Activated B cell treated with CpG ODN at 0.5 μM for 24 hours (primary cell): ENCODE measurements at regions not wholly inside any gene's neighbourhood (a gene's known extent, or its start where the extent isn't known, plus 50 kb on each side); places are given as distances from the start of the nearest gene placed in this dataset.
"Not testable (repeated sequence)": the region's sequence is repeated elsewhere in the genome, so short reads cannot be mapped to it uniquely, and the experiment has no call there.

Experiments used
- ATAC-seq: fragments of 200-7000 bp; cut with Tn5 transposase; one replicate; pipeline ENCODE4 v1.10.0; 2021; ENCODE audit warnings: low read depth, mild to moderate bottlenecking, moderate library complexity
- CTCF ChIA-PET: fragments of 350-600 bp; sonication (Branson Sonifier 250); formaldehyde crosslinking; loops from one replicate; lab custom pipeline; 2021; ENCODE audit warnings: antibody characterized with exemption; lab: Charles Lee
- POLR2A ChIA-PET: fragments of 350-600 bp; sonication (Branson Sonifier 250); formaldehyde crosslinking; loops from one replicate; lab custom pipeline; 2021; ENCODE audit warnings: antibody characterized with exemption; lab: Charles Lee
- DNase-seq: peaks from one replicate; pipeline ENCODE4 v3.0.0; 2022
- H3K27ac Mint-ChIP-seq: one replicate; pipeline ENCODE4 v1.8.0; 2020; ENCODE audit warnings: mixed read lengths
- H3K27me3 Mint-ChIP-seq: one replicate; pipeline ENCODE4 v1.8.0; 2021; ENCODE audit warnings: mixed read lengths
- H3K36me3 Mint-ChIP-seq: one replicate; pipeline ENCODE4 v1.8.0; 2021; ENCODE audit warnings: low read depth, mixed read lengths
- H3K4me1 Mint-ChIP-seq: one replicate; pipeline ENCODE4 v1.8.0; 2021; ENCODE audit warnings: mixed read lengths
- H3K4me3 Mint-ChIP-seq: one replicate; pipeline ENCODE4 v1.8.0; 2020; ENCODE audit warnings: mild to moderate bottlenecking, mixed read lengths
- H3K9me3 Mint-ChIP-seq: one replicate; pipeline ENCODE4 v1.8.0; 2020; ENCODE audit warnings: mixed read lengths
- CTCF ChIP-seq: fragments of 200-600 bp; IDR thresholded peaks from one replicate; pipeline ENCODE4 v1.8.0; 2022; ENCODE audit warnings: antibody characterized with exemption, mild to moderate bottlenecking
- intact Hi-C: fragments of 100-400 bp; cut with micrococcal nuclease; formaldehyde crosslinking; loops from one replicate; pipeline ENCODE4 v1.15.1; 2024

- DNase-seq (no peak), ATAC-seq (no peak)
- H3K27ac Mint-ChIP-seq, result no peak overlapping the region
- ChIA-PET CTCF (no interaction called here), POLR2A (no interaction called here)
- H3K4me1 Mint-ChIP-seq, result no peaks in the 10 kb centered on the region
- H3K4me3 Mint-ChIP-seq, result no peak overlapping the region
- H3K27me3 Mint-ChIP-seq, result no peaks in the 10 kb centered on the region
- intact Hi-C loops, result no loop called here
- no peaks in the 10 kb centered on the region for H3K36me3 Mint-ChIP-seq
- no peak for TF ChIP-seq CTCF
- H3K9me3 Mint-ChIP-seq, result peaks cover 2% of the 10 kb centered on the region
Measured at GRCh38 chr2:19102696-19103423, 255.6 kb downstream of the OSR1 start.

- POLR2A ChIA-PET, result no interaction called here
Measured at GRCh38 chr2:19101968-19102367, 256.5 kb downstream of the OSR1 start.

GRCh38 chr2:19100570-19100969 lies 257.9 kb downstream of the OSR1 start:
- no peak for DNase-seq
- ChIA-PET POLR2A (no interaction called here), CTCF (no interaction called here)
- ATAC-seq, result no peak
- Mint-ChIP-seq H3K4me1 (no peaks in the 10 kb centered on the region), H3K4me3 (no peak overlapping the region), H3K36me3 (no peaks in the 10 kb centered on the region), H3K27ac (no peak overlapping the region), H3K27me3 (no peaks in the 10 kb centered on the region), H3K9me3 (peaks cover 1% of the 10 kb centered on the region)
- no peak for TF ChIP-seq CTCF
- intact Hi-C loops, result no loop called here

More at GRCh38 chr2:19101968-19102367, 256.5 kb downstream of the OSR1 start:
- no peak overlapping the region for H3K27ac Mint-ChIP-seq
- no peaks in the 10 kb centered on the region for H3K36me3 Mint-ChIP-seq
- CTCF ChIA-PET, result no interaction called here
- intact Hi-C loops, result no loop called here
- no peaks in the 10 kb centered on the region for H3K27me3 Mint-ChIP-seq
- H3K9me3 Mint-ChIP-seq, result peaks cover 2% of the 10 kb centered on the region
- DNase-seq, result no peak
- no peak for ATAC-seq
- no peaks in the 10 kb centered on the region for H3K4me1 Mint-ChIP-seq
- no peak for TF ChIP-seq CTCF
- no peak overlapping the region for H3K4me3 Mint-ChIP-seq

GRCh38 chr2:19099181-19099580 lies 259.2 kb downstream of the OSR1 start:
- DNase-seq (no peak), ATAC-seq (no peak)
- Mint-ChIP-seq H3K27ac (no peak overlapping the region), H3K9me3 (peaks cover under 1% of the 10 kb centered on the region), H3K27me3 (no peaks in the 10 kb centered on the region), H3K4me1 (no peaks in the 10 kb centered on the region), H3K4me3 (no peak overlapping the region), H3K36me3 (no peaks in the 10 kb centered on the region)
- POLR2A ChIA-PET, result no interaction called here
- intact Hi-C loops, result no loop called here
- CTCF ChIA-PET, result no interaction called here
- no peak for TF ChIP-seq CTCF

GRCh38 chr2:19098467-19099160 lies 259.8 kb downstream of the OSR1 start:
- H3K27me3 Mint-ChIP-seq, result no peaks in the 10 kb centered on the region
- CTCF ChIA-PET, result no interaction called here
- TF ChIP-seq CTCF, result no peak
- intact Hi-C loops, result no loop called here
- no peaks in the 10 kb centered on the region for H3K4me1 Mint-ChIP-seq
- H3K4me3 Mint-ChIP-seq, result no peak overlapping the region
- ATAC-seq, result no peak
- DNase-seq, result no peak
- peaks cover 2% of the 10 kb centered on the region for H3K9me3 Mint-ChIP-seq
- POLR2A ChIA-PET, result no interaction called here
- no peak overlapping the region for H3K27ac Mint-ChIP-seq
- H3K36me3 Mint-ChIP-seq, result no peaks in the 10 kb centered on the region

- not testable (repeated sequence) for H3K4me1 Mint-ChIP-seq, H3K27me3 Mint-ChIP-seq
Measured at GRCh38 chr2:19089476-19089875, 268.9 kb downstream of the OSR1 start.

More at GRCh38 chr2:19089476-19089875, 268.9 kb downstream of the OSR1 start:
- H3K36me3 Mint-ChIP-seq, H3K4me3 Mint-ChIP-seq, DNase-seq, CTCF ChIA-PET, H3K27ac Mint-ChIP-seq, POLR2A ChIA-PET, ATAC-seq, H3K9me3 Mint-ChIP-seq, intact Hi-C loops: not testable (repeated sequence)
